ENCODE measurements at regions not wholly inside any gene's neighbourhood (a gene's known extent, or its start where the extent isn't known, plus 50 kb on each side); places are given as distances from the start of the nearest gene placed in this dataset.

GRCh38 chr4:156547891-156548290 is 423.7 kb downstream of the PDGFC start:
- Histone ChIP-seq H3K27ac (ENCODE audit: low read depth, low read length) (no peak overlapping the region), H3K4me3 (ENCODE audit: low read depth, low read length) (no peak overlapping the region), H3K4me1 (ENCODE audit: control insufficient read depth, insufficient read depth, low read length) (no peaks in the 10 kb centered on the region), H3K9ac (ENCODE audit: low read depth, low read length) (no peak overlapping the region), H3K36me3 (ENCODE audit: control insufficient read depth, insufficient read depth, low read length) (no peaks in the 10 kb centered on the region), H3K27me3 (ENCODE audit: control insufficient read depth, insufficient read depth, low read length) (no peaks in the 10 kb centered on the region), H3K9me3 (ENCODE audit: control insufficient read depth, insufficient read depth, low read length) (no peaks in the 10 kb centered on the region)

GRCh38 chr4:156547439-156547838 is 424.2 kb downstream of the PDGFC start:
- no peaks in the 10 kb centered on the region for H3K27me3 ChIP-seq (ENCODE audit: control insufficient read depth, insufficient read depth, low read length)
- no peak overlapping the region for H3K4me3 ChIP-seq (ENCODE audit: low read depth, low read length)
- H3K4me1 ChIP-seq (ENCODE audit: control insufficient read depth, insufficient read depth, low read length), result no peaks in the 10 kb centered on the region
- no peaks in the 10 kb centered on the region for H3K9me3 ChIP-seq (ENCODE audit: control insufficient read depth, insufficient read depth, low read length)
- H3K9ac ChIP-seq (ENCODE audit: low read depth, low read length), result no peak overlapping the region
- no peak overlapping the region for H3K27ac ChIP-seq (ENCODE audit: low read depth, low read length)
- no peaks in the 10 kb centered on the region for H3K36me3 ChIP-seq (ENCODE audit: control insufficient read depth, insufficient read depth, low read length)

- H3K27me3 ChIP-seq (ENCODE audit: control insufficient read depth, insufficient read depth, low read length), result no peaks in the 10 kb centered on the region
- no peak overlapping the region for H3K4me3 ChIP-seq (ENCODE audit: low read depth, low read length)
- H3K9ac ChIP-seq (ENCODE audit: low read depth, low read length), result no peak overlapping the region
- H3K36me3 ChIP-seq (ENCODE audit: control insufficient read depth, insufficient read depth, low read length), result no peaks in the 10 kb centered on the region
- no peaks in the 10 kb centered on the region for H3K9me3 ChIP-seq (ENCODE audit: control insufficient read depth, insufficient read depth, low read length)
- no peaks in the 10 kb centered on the region for H3K4me1 ChIP-seq (ENCODE audit: control insufficient read depth, insufficient read depth, low read length)
- H3K27ac ChIP-seq (ENCODE audit: low read depth, low read length), result no peak overlapping the region
Measured at GRCh38 chr4:156545003-156545785, 426.4 kb downstream of the PDGFC start.

- no peaks in the 10 kb centered on the region for H3K36me3 ChIP-seq (ENCODE audit: control insufficient read depth, insufficient read depth, low read length)
- H3K4me3 ChIP-seq (ENCODE audit: low read depth, low read length), result no peak overlapping the region
- no peak overlapping the region for H3K9ac ChIP-seq (ENCODE audit: low read depth, low read length)
- H3K9me3 ChIP-seq (ENCODE audit: control insufficient read depth, insufficient read depth, low read length), result no peaks in the 10 kb centered on the region
- H3K27me3 ChIP-seq (ENCODE audit: control insufficient read depth, insufficient read depth, low read length), result no peaks in the 10 kb centered on the region
- H3K27ac ChIP-seq (ENCODE audit: low read depth, low read length), result no peak overlapping the region
- no peaks in the 10 kb centered on the region for H3K4me1 ChIP-seq (ENCODE audit: control insufficient read depth, insufficient read depth, low read length)
Measured at GRCh38 chr4:156539376-156539775, 432.2 kb downstream of the PDGFC start.

GRCh38 chr4:156538651-156539257 is 432.8 kb downstream of the PDGFC start:
- no peaks in the 10 kb centered on the region for H3K4me1 ChIP-seq (ENCODE audit: control insufficient read depth, insufficient read depth, low read length)
- no peaks in the 10 kb centered on the region for H3K27me3 ChIP-seq (ENCODE audit: control insufficient read depth, insufficient read depth, low read length)
- H3K9ac ChIP-seq (ENCODE audit: low read depth, low read length), result no peak overlapping the region
- H3K9me3 ChIP-seq (ENCODE audit: control insufficient read depth, insufficient read depth, low read length), result no peaks in the 10 kb centered on the region
- no peaks in the 10 kb centered on the region for H3K36me3 ChIP-seq (ENCODE audit: control insufficient read depth, insufficient read depth, low read length)
- no peak overlapping the region for H3K4me3 ChIP-seq (ENCODE audit: low read depth, low read length)
- no peak overlapping the region for H3K27ac ChIP-seq (ENCODE audit: low read depth, low read length)

- H3K9ac ChIP-seq (ENCODE audit: low read depth, low read length), result no peak overlapping the region
- no peak overlapping the region for H3K4me3 ChIP-seq (ENCODE audit: low read depth, low read length)
- H3K9me3 ChIP-seq (ENCODE audit: control insufficient read depth, insufficient read depth, low read length), result no peaks in the 10 kb centered on the region
- H3K4me1 ChIP-seq (ENCODE audit: control insufficient read depth, insufficient read depth, low read length), result no peaks in the 10 kb centered on the region
- H3K27me3 ChIP-seq (ENCODE audit: control insufficient read depth, insufficient read depth, low read length), result no peaks in the 10 kb centered on the region
- no peak overlapping the region for H3K27ac ChIP-seq (ENCODE audit: low read depth, low read length)
- H3K36me3 ChIP-seq (ENCODE audit: control insufficient read depth, insufficient read depth, low read length), result no peaks in the 10 kb centered on the region
Measured at GRCh38 chr4:156538210-156538609, 433.4 kb downstream of the PDGFC start.

- no peaks in the 10 kb centered on the region for H3K27me3 ChIP-seq (ENCODE audit: control insufficient read depth, insufficient read depth, low read length)
- no peaks in the 10 kb centered on the region for H3K9me3 ChIP-seq (ENCODE audit: control insufficient read depth, insufficient read depth, low read length)
- H3K4me1 ChIP-seq (ENCODE audit: control insufficient read depth, insufficient read depth, low read length), result no peaks in the 10 kb centered on the region
- no peak overlapping the region for H3K4me3 ChIP-seq (ENCODE audit: low read depth, low read length)
- no peak overlapping the region for H3K27ac ChIP-seq (ENCODE audit: low read depth, low read length)
- H3K36me3 ChIP-seq (ENCODE audit: control insufficient read depth, insufficient read depth, low read length), result no peaks in the 10 kb centered on the region
- no peak overlapping the region for H3K9ac ChIP-seq (ENCODE audit: low read depth, low read length)
Measured at GRCh38 chr4:156537286-156537685, 434.3 kb downstream of the PDGFC start.

GRCh38 chr4:156536661-156537060 is 434.9 kb downstream of the PDGFC start:
- H3K9ac ChIP-seq (ENCODE audit: low read depth, low read length), result no peak overlapping the region
- H3K4me3 ChIP-seq (ENCODE audit: low read depth, low read length), result no peak overlapping the region
- no peaks in the 10 kb centered on the region for H3K36me3 ChIP-seq (ENCODE audit: control insufficient read depth, insufficient read depth, low read length)
- no peaks in the 10 kb centered on the region for H3K9me3 ChIP-seq (ENCODE audit: control insufficient read depth, insufficient read depth, low read length)
- no peaks in the 10 kb centered on the region for H3K4me1 ChIP-seq (ENCODE audit: control insufficient read depth, insufficient read depth, low read length)
- no peak overlapping the region for H3K27ac ChIP-seq (ENCODE audit: low read depth, low read length)
- H3K27me3 ChIP-seq (ENCODE audit: control insufficient read depth, insufficient read depth, low read length), result no peaks in the 10 kb centered on the region

GRCh38 chr4:156534205-156534604 is 437.4 kb downstream of the PDGFC start:
- Histone ChIP-seq H3K27me3 (ENCODE audit: control insufficient read depth, insufficient read depth, low read length) (no peaks in the 10 kb centered on the region), H3K36me3 (ENCODE audit: control insufficient read depth, insufficient read depth, low read length) (no peaks in the 10 kb centered on the region), H3K27ac (ENCODE audit: low read depth, low read length) (no peak overlapping the region), H3K9ac (ENCODE audit: low read depth, low read length) (no peak overlapping the region), H3K9me3 (ENCODE audit: control insufficient read depth, insufficient read depth, low read length) (no peaks in the 10 kb centered on the region), H3K4me1 (ENCODE audit: control insufficient read depth, insufficient read depth, low read length) (no peaks in the 10 kb centered on the region), H3K4me3 (ENCODE audit: low read depth, low read length) (no peak overlapping the region)

GRCh38 chr4:156528216-156528615 is 443.4 kb downstream of the PDGFC start:
- H3K4me1 ChIP-seq (ENCODE audit: control insufficient read depth, insufficient read depth, low read length), result no peaks in the 10 kb centered on the region
- H3K4me3 ChIP-seq (ENCODE audit: low read depth, low read length), result no peak overlapping the region
- no peaks in the 10 kb centered on the region for H3K9me3 ChIP-seq (ENCODE audit: control insufficient read depth, insufficient read depth, low read length)
- no peak overlapping the region for H3K27ac ChIP-seq (ENCODE audit: low read depth, low read length)
- H3K27me3 ChIP-seq (ENCODE audit: control insufficient read depth, insufficient read depth, low read length), result no peaks in the 10 kb centered on the region
- H3K9ac ChIP-seq (ENCODE audit: low read depth, low read length), result no peak overlapping the region
- no peaks in the 10 kb centered on the region for H3K36me3 ChIP-seq (ENCODE audit: control insufficient read depth, insufficient read depth, low read length)

GRCh38 chr4:156527237-156527993 is 444.2 kb downstream of the PDGFC start:
- H3K9ac ChIP-seq (ENCODE audit: low read depth, low read length), result no peak overlapping the region
- no peak overlapping the region for H3K4me3 ChIP-seq (ENCODE audit: low read depth, low read length)
- no peak overlapping the region for H3K27ac ChIP-seq (ENCODE audit: low read depth, low read length)
- no peaks in the 10 kb centered on the region for H3K4me1 ChIP-seq (ENCODE audit: control insufficient read depth, insufficient read depth, low read length)
- no peaks in the 10 kb centered on the region for H3K27me3 ChIP-seq (ENCODE audit: control insufficient read depth, insufficient read depth, low read length)
- H3K9me3 ChIP-seq (ENCODE audit: control insufficient read depth, insufficient read depth, low read length), result no peaks in the 10 kb centered on the region
- H3K36me3 ChIP-seq (ENCODE audit: control insufficient read depth, insufficient read depth, low read length), result no peaks in the 10 kb centered on the region
